Motor neuron (in vitro differentiated cells): ENCODE measurements at regions not wholly inside any gene's neighbourhood (a gene's known extent, or its start where the extent isn't known, plus 50 kb on each side); places are given as distances from the start of the nearest gene placed in this dataset.

Source experiments
- ATAC-seq, 8 experiments: fragments of 200-7000 bp; cut with Tn5 transposase; replicated peaks in 6 of 8; 2 replicates each; pipeline ENCODE4 v1.8.0; 2021; ENCODE audit warnings: mild to moderate bottlenecking in 8 of 8, moderate library complexity in 8 of 8
- H3K27ac ChIP-seq, 2 donors: fragments of 250-450 bp; sonication (Bioruptor Pico); 2 replicates each; pipeline ENCODE4 v1.9.0; 2021; ENCODE audit warnings: antibody characterized with exemption in 2 of 2, mild to moderate bottlenecking in 2 of 2, moderate library complexity in 1 of 2
- H3K4me1 ChIP-seq, 2 donors: fragments of 250-450 bp; sonication (Bioruptor Pico); replicated peaks in 1 of 2; 2 replicates each; pipeline ENCODE4 v1.6.1; 2021; ENCODE audit warnings: antibody characterized with exemption in 2 of 2, mild to moderate bottlenecking in 2 of 2, moderate library complexity in 1 of 2
- H3K4me3 ChIP-seq, 5 donors: fragments of 250-450 bp; sonication (Bioruptor Pico); 2 replicates each; pipeline ENCODE4 v1.9.0; 2021; ENCODE audit warnings: antibody characterized with exemption in 5 of 5, mild to moderate bottlenecking in 5 of 5, moderate library complexity in 4 of 5
- WGBS, 10 experiments: fragments of 450-650 bp; shearing (Covaris generic); methylation state at CpG; one replicate each; pipeline ENCODE4 v1.0.0; 2022; 5-methylcytosine and 5-hydroxymethylcytosine counted together
- in situ Hi-C, 9 experiments: fragments of 400-800 bp; cut with MboI; loops; one replicate each; pipeline ENCODE4 v1.15.0; 2021; ENCODE audit warnings: low sequenced_read_pairs in 9 of 9, low pct_unique_long_range_greater_than_20kb in 2 of 9; ENCODE audit not compliant: unreplicated experiment in 9 of 9

GRCh38 chr17:51524524-51524923 is 264.2 kb downstream of the UTP18 start:
- in situ Hi-C loops: no loop called here
- no peaks in the 10 kb centered on the region for H3K4me1 ChIP-seq
- 0 to 100% (median 25%) methylated on average over 1 of the region's 1 CpG; no CpG with 5 or more reads in 4 of the 10 experiments for WGBS, 10 experiments
- H3K27ac ChIP-seq: no peak overlapping the region
- ATAC-seq: no peak
- H3K4me3 ChIP-seq: no peak overlapping the region

- Histone ChIP-seq H3K27ac (no peak overlapping the region), H3K4me1 (no peaks in the 10 kb centered on the region), H3K4me3 (no peak overlapping the region)
- no peak for ATAC-seq
- in situ Hi-C loops: no loop called here
Measured at GRCh38 chr17:51526507-51526906, 266.2 kb downstream of the UTP18 start.

- no peak for ATAC-seq
- 16 to 91% (median 35%) methylated on average over 2 to 6 of the region's 9 CpGs; no CpG with 5 or more reads in 3 of the 10 experiments for WGBS, 10 experiments
- no peaks in the 10 kb centered on the region for H3K4me1 ChIP-seq
- in situ Hi-C loops: no loop called here
- no peak overlapping the region for H3K4me3 ChIP-seq
- no peak overlapping the region for H3K27ac ChIP-seq
Measured at GRCh38 chr17:51527225-51527982, 267.1 kb downstream of the UTP18 start.

GRCh38 chr17:51528111-51528510 is 267.8 kb downstream of the UTP18 start:
- no peak overlapping the region for H3K27ac ChIP-seq
- ATAC-seq: no peak
- 0 to 100% (median 54%) methylated on average over 1 to 3 of the region's 6 CpGs; no CpG with 5 or more reads in 2 of the 10 experiments for WGBS, 10 experiments
- H3K4me1 ChIP-seq: peaks cover 0 to 5% of the 10 kb centered on the region in 2 donors
- H3K4me3 ChIP-seq: no peak overlapping the region
- in situ Hi-C loops: no loop called here

GRCh38 chr17:51533219-51533618 is 272.9 kb downstream of the UTP18 start:
- in situ Hi-C loops: loop anchor here in 1 of 9 experiments (10.0 kb wide), 1 partner anchor 218 kb away; no protein-coding TSS in a partner anchor

GRCh38 chr17:51533821-51534220 is 273.5 kb downstream of the UTP18 start:
- in situ Hi-C loops: loop anchor here in 1 of 9 experiments (10.0 kb wide), 1 partner anchor 219 kb away; no protein-coding TSS in a partner anchor
- no peak for ATAC-seq
- H3K27ac ChIP-seq: no peak overlapping the region
- WGBS, 10 experiments: 15 to 94% (median 64%) methylated on average over 2 to 3 of the region's 3 CpGs; no CpG with 5 or more reads in 3 of the 10 experiments
- H3K4me1 ChIP-seq: peaks cover 0 to 6% of the 10 kb centered on the region in 2 donors
- no peak overlapping the region for H3K4me3 ChIP-seq

More at GRCh38 chr17:51533219-51533618, 272.9 kb downstream of the UTP18 start:
- WGBS, 10 experiments: 0 to 100% (median 60%) methylated on average over 1 to 3 of the region's 3 CpGs; no CpG with 5 or more reads in 2 of the 10 experiments
- Histone ChIP-seq H3K27ac (no peak overlapping the region), H3K4me1 (peaks cover 0 to 6% of the 10 kb centered on the region in 2 donors), H3K4me3 (no peak overlapping the region)
- ATAC-seq: peak in 7 of 8 experiments; percentile 14 to 86 (median 40)

- Histone ChIP-seq H3K4me3 (no peak overlapping the region), H3K4me1 (peaks cover 0 to 6% of the 10 kb centered on the region in 2 donors), H3K27ac (no peak overlapping the region)
- 0 to 92% (median 75%) methylated on average over 1 to 7 of the region's 7 CpGs; no CpG with 5 or more reads in 1 of the 10 experiments for WGBS, 10 experiments
- no peak for ATAC-seq
- in situ Hi-C loops: loop anchor here in 1 of 9 experiments (10.0 kb wide), 1 partner anchor 222 kb away; no protein-coding TSS in a partner anchor
Measured at GRCh38 chr17:51536627-51537026, 276.3 kb downstream of the UTP18 start.

GRCh38 chr17:51537996-51538550 is 277.7 kb downstream of the UTP18 start:
- ATAC-seq: no peak
- 19 to 95% (median 78%) methylated on average over 2 to 7 of the region's 7 CpGs for WGBS, 10 experiments
- no peak overlapping the region for H3K27ac ChIP-seq

GRCh38 chr17:51540151-51540550 is 279.8 kb downstream of the UTP18 start:
- Histone ChIP-seq H3K4me3 (no peak overlapping the region), H3K27ac (no peak overlapping the region), H3K4me1 (no peaks in the 10 kb centered on the region)
- in situ Hi-C loops: no loop called here
- 0 to 100% (median 86%) methylated on average over 1 to 4 of the region's 6 CpGs; no CpG with 5 or more reads in 2 of the 10 experiments for WGBS, 10 experiments
- no peak for ATAC-seq

More at GRCh38 chr17:51537996-51538550, 277.7 kb downstream of the UTP18 start:
- Histone ChIP-seq H3K4me1 (peaks cover 0 to 1% of the 10 kb centered on the region in 2 donors), H3K4me3 (no peak overlapping the region)
- in situ Hi-C loops: loop anchor here in 1 of 9 experiments (10.0 kb wide), 1 partner anchor 223 kb away; no protein-coding TSS in a partner anchor

- no peak overlapping the region for H3K4me3 ChIP-seq
- in situ Hi-C loops: no loop called here
- WGBS, 10 experiments: 0 to 58% (median 44%) methylated on average over 1 to 3 of the region's 3 CpGs; no CpG with 5 or more reads in 4 of the 10 experiments
- no peak overlapping the region for H3K27ac ChIP-seq
- H3K4me1 ChIP-seq: no peaks in the 10 kb centered on the region
- ATAC-seq: no peak
Measured at GRCh38 chr17:51541215-51541614, 280.9 kb downstream of the UTP18 start.

GRCh38 chr17:51546114-51546513 is 285.8 kb downstream of the UTP18 start:
- WGBS, 10 experiments: 40 to 94% (median 80%) methylated on average over 1 to 2 of the region's 2 CpGs; no CpG with 5 or more reads in 7 of the 10 experiments
- Histone ChIP-seq H3K4me1 (no peaks in the 10 kb centered on the region), H3K27ac (no peak overlapping the region), H3K4me3 (no peak overlapping the region)
- ATAC-seq: no peak
- in situ Hi-C loops: no loop called here

- Histone ChIP-seq H3K27ac (no peak overlapping the region), H3K4me3 (no peak overlapping the region), H3K4me1 (no peaks in the 10 kb centered on the region)
- in situ Hi-C loops: no loop called here
- ATAC-seq: no peak
- WGBS, 10 experiments: 0 to 81% (median 20%) methylated on average over 1 to 3 of the region's 4 CpGs; no CpG with 5 or more reads in 5 of the 10 experiments
Measured at GRCh38 chr17:51548125-51548524, 287.8 kb downstream of the UTP18 start.

GRCh38 chr17:51555153-51555552 is 294.8 kb downstream of the UTP18 start:
- H3K27ac ChIP-seq: no peak overlapping the region
- no peak for ATAC-seq
- no peak overlapping the region for H3K4me3 ChIP-seq
- no peaks in the 10 kb centered on the region for H3K4me1 ChIP-seq
- WGBS, 10 experiments: 0 to 100% (median 80%) methylated on average over 1 of the region's 1 CpG; no CpG with 5 or more reads in 1 of the 10 experiments
- in situ Hi-C loops: no loop called here
